GM12878 (cell line): ENCODE measurements at regions not wholly inside any gene's neighbourhood (a gene's known extent, or its start where the extent isn't known, plus 50 kb on each side); places are given as distances from the start of the nearest gene placed in this dataset.
"Not testable (repeated sequence)": the region's sequence is repeated elsewhere in the genome, so short reads cannot be mapped to it uniquely, and the experiment has no call there.

ENCODE experiments used
- ATAC-seq: fragments of 200-7000 bp; cut with Tn5 transposase; 3 replicates; pipeline ENCODE4 v1.9.1; 2020; ENCODE audit warnings: mild to moderate bottlenecking, moderate library complexity
- BruUV-seq: library from RNA; stranded (reverse); fragments of 400-500 nt; replicated peaks from 2 replicates; lab custom pipeline; 2021; lab: Mats Ljungman, UMichigan
- CTCF ChIA-PET: fragments of 300-600 bp; sonication (Branson Sonifier 250); formaldehyde crosslinking; extraction: SDS; loops from one replicate; lab custom pipeline; 2021; ENCODE audit warnings: inconsistent platforms; lab: Yijun Ruan, JAX
- POLR2A ChIA-PET: fragments of 350-600 bp; formaldehyde crosslinking; extraction: SDS; loops from one replicate; lab custom pipeline; 2021; ENCODE audit warnings: inconsistent platforms; lab: Charles Lee
- RAD21 ChIA-PET: fragments of 300-600 bp; sonication (Branson Sonifier 250); formaldehyde crosslinking; loops from one replicate; lab custom pipeline; 2023; ENCODE audit warnings: antibody characterized with exemption; ENCODE audit not compliant: unreplicated experiment; lab: Charles Lee
- SMC1A ChIA-PET: fragments of 300-600 bp; sonication (Branson Sonifier 250); formaldehyde crosslinking; loops from one replicate; lab custom pipeline; 2023; ENCODE audit not compliant: unreplicated experiment, uncharacterized antibody; lab: Charles Lee
- DNase-seq: peaks from one replicate; pipeline ENCODE4 v3.0.0-alpha.2; 2011; ENCODE audit warnings: low read depth, low spot score
- FAIRE-seq: peaks from 3 replicates; lab custom pipeline; 2011; peaks lifted over from hg19 to GRCh38; lab: Jason Lieb, UNC
- H2AFZ ChIP-seq: 2 replicates; pipeline ENCODE4 v1.6.0; 2011; ENCODE audit warnings: low read depth, low read length, control low read depth; ENCODE audit not compliant: control insufficient read depth
- H3K27ac ChIP-seq: 2 replicates; pipeline ENCODE4 v1.5.1; 2011; ENCODE audit warnings: control low read depth; ENCODE audit not compliant: control insufficient read depth, insufficient read depth
- H3K27me3 ChIP-seq, 2 experiments: replicated peaks in 1 of 2; 2 replicates each; pipeline versions ENCODE4 v1.6.0 to v1.6.1; 2011; ENCODE audit warnings: low read length in 1 of 2; ENCODE audit not compliant: control insufficient read depth in 2 of 2, insufficient read depth in 2 of 2
- H3K36me3 ChIP-seq, 2 experiments: 2 replicates each; pipeline ENCODE4 v1.5.1; 2011; ENCODE audit warnings: low read length in 1 of 2; ENCODE audit not compliant: control insufficient read depth in 2 of 2, insufficient read depth in 2 of 2
- H3K4me1 ChIP-seq: 2 replicates; pipeline ENCODE4 v1.6.1; 2011; ENCODE audit warnings: mild to moderate bottlenecking, low read length, moderate library complexity, mixed read lengths; ENCODE audit not compliant: control insufficient read depth, insufficient read depth
- H3K4me2 ChIP-seq: 2 replicates; pipeline ENCODE4 v1.6.0; 2011; ENCODE audit warnings: control low read depth; ENCODE audit not compliant: control insufficient read depth, insufficient read depth
- H3K4me3 ChIP-seq: fragments of 200-600 bp; sonication (generic); 2 replicates; pipeline ENCODE4 v1.5.1; 2016
- H3K79me2 ChIP-seq: 2 replicates; pipeline ENCODE4 v1.6.0; 2011; ENCODE audit warnings: low read length; ENCODE audit not compliant: control insufficient read depth, insufficient read depth
- H3K9ac ChIP-seq: 2 replicates; pipeline ENCODE4 v1.8.0; 2011; ENCODE audit warnings: low read length, control low read depth, mixed read lengths; ENCODE audit not compliant: control insufficient read depth, insufficient read depth
- H3K9me3 ChIP-seq: replicated peaks from 3 replicates; pipeline ENCODE4 v1.5.1; 2011; ENCODE audit warnings: mild to moderate bottlenecking, low read length; ENCODE audit not compliant: control insufficient read depth, insufficient read depth
- H4K20me1 ChIP-seq: 2 replicates; pipeline ENCODE4 v1.6.0; 2011; ENCODE audit not compliant: control insufficient read depth, insufficient read depth
- FOXM1 ChIP-seq: IDR thresholded peaks from 2 replicates; pipeline ENCODE4 v1.6.1; 2012; ENCODE audit warnings: low read depth, mild to moderate bottlenecking, inconsistent platforms, low read length, moderate library complexity
- GATAD2B ChIP-seq: fragments of 450-650 bp; conservative IDR thresholded peaks from 2 replicates; pipeline ENCODE4 v1.6.1; 2017; ENCODE audit warnings: low read depth, mild to moderate bottlenecking, moderate library complexity
- IKZF2 ChIP-seq, 2 experiments: fragments of 450-650 bp; IDR thresholded peaks; 2 replicates each; pipeline ENCODE4 v1.6.1; 2017; ENCODE audit warnings: mild to moderate bottlenecking in 2 of 2, moderate library complexity in 2 of 2
- PAX8 ChIP-seq: fragments of 450-650 bp; IDR thresholded peaks from 2 replicates; pipeline ENCODE4 v1.6.1; 2017; ENCODE audit warnings: mild to moderate bottlenecking, moderate library complexity
- PBX3 ChIP-seq: IDR thresholded peaks from 2 replicates; pipeline ENCODE4 v1.6.1; 2011; ENCODE audit warnings: mild to moderate bottlenecking, low read depth, low read length, moderate library complexity; ENCODE audit not compliant: insufficient replicate concordance
- PRDM15 ChIP-seq: fragments of 450-650 bp; formaldehyde crosslinking; IDR thresholded peaks from 2 replicates; pipeline ENCODE4 v1.4.0; 2020; ENCODE audit warnings: mild to moderate bottlenecking, moderate library complexity
- RUNX3 ChIP-seq: IDR thresholded peaks from 2 replicates; pipeline ENCODE4 v1.6.1; 2012; ENCODE audit warnings: low read length, inconsistent platforms
- TAF1 ChIP-seq: IDR thresholded peaks from 2 replicates; pipeline ENCODE4 v1.6.1; 2011; ENCODE audit warnings: mild to moderate bottlenecking, low read depth, low read length, borderline replicate concordance
- ZBED1 ChIP-seq: IDR thresholded peaks from 2 replicates; pipeline ENCODE4 v1.6.1; 2016; ENCODE audit warnings: borderline replicate concordance
- WGBS: methylation state at CpG from one replicate; pipeline ENCODE4 v1.1.6; 2016; ENCODE audit warnings: low lambda C conversion rate; ENCODE audit not compliant: insufficient replicate concordance, insufficient coverage; ENCODE audit errors: missing lambda C conversion rate; 5-methylcytosine and 5-hydroxymethylcytosine counted together
- in situ Hi-C: fragments of 300-500 bp; cut with MboI; formaldehyde crosslinking; loops from 9 replicates; pipeline ENCODE4 v1.14.3; 2018; ENCODE audit warnings: mixed read lengths
- intact Hi-C: fragments of 100-400 bp; cut with micrococcal nuclease; formaldehyde crosslinking; loops from one replicate; pipeline ENCODE4 v1.14.2; 2022; ENCODE audit not compliant: unreplicated experiment
- TF ChIP-seq, protein P1 (sequence below): fragments of 450-650 bp; formaldehyde crosslinking; IDR thresholded peaks from 2 replicates; pipeline ENCODE4 v1.5.0; 2022; ENCODE audit warnings: mild to moderate bottlenecking, missing genetic modification characterization

GRCh38 chr4:85132570-85132969, 166.1 kb upstream of the WDFY3 start:
- no peaks in the 10 kb centered on the region for H3K4me1 ChIP-seq
- FAIRE-seq (no peak), ATAC-seq (no peak), DNase-seq (no peak)
- no peak overlapping the region for H3K4me2 ChIP-seq
- H3K27me3 ChIP-seq = no peaks in the 10 kb centered on the region
- no peak overlapping the region for H3K9ac ChIP-seq
- ChIA-PET RAD21 (no interaction called here), CTCF (no interaction called here), POLR2A (no interaction called here), SMC1A (no interaction called here)
- TF ChIP-seq FOXM1 (no peak), RUNX3 (no peak), PRDM15 (CRISPR knock-in tag) (no peak), GATAD2B (no peak), PAX8 (no peak), ZBED1 (no peak), IKZF2 (IDR thresholded peaks at IDR 0.05) (no peak), TAF1 (no peak), PBX3 (no peak)
- TF ChIP-seq, protein P1, sequence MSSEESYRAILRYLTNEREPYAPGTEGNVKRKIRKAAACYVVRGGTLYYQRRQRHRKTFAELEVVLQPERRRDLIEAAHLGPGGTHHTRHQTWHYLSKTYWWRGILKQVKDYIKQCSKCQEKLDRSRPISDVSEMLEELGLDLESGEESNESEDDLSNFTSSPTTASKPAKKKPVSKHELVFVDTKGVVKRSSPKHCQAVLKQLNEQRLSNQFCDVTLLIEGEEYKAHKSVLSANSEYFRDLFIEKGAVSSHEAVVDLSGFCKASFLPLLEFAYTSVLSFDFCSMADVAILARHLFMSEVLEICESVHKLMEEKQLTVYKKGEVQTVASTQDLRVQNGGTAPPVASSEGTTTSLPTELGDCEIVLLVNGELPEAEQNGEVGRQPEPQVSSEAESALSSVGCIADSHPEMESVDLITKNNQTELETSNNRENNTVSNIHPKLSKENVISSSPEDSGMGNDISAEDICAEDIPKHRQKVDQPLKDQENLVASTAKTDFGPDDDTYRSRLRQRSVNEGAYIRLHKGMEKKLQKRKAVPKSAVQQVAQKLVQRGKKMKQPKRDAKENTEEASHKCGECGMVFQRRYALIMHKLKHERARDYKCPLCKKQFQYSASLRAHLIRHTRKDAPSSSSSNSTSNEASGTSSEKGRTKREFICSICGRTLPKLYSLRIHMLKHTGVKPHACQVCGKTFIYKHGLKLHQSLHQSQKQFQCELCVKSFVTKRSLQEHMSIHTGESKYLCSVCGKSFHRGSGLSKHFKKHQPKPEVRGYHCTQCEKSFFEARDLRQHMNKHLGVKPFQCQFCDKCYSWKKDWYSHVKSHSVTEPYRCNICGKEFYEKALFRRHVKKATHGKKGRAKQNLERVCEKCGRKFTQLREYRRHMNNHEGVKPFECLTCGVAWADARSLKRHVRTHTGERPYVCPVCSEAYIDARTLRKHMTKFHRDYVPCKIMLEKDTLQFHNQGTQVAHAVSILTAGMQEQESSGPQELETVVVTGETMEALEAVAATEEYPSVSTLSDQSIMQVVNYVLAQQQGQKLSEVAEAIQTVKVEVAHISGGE (CRISPR knock-in tag) = no peak
- in situ Hi-C loops = no loop called here
- no peaks in the 10 kb centered on the region for H3K36me3 ChIP-seq
- no peak overlapping the region for H3K27ac ChIP-seq
- H3K9me3 ChIP-seq = no peaks in the 10 kb centered on the region
- BruUV-seq = no TSS peak
- 54% methylated on average over 2 of the region's 2 CpGs for WGBS
- no peaks in the 10 kb centered on the region for H4K20me1 ChIP-seq
- no peak overlapping the region for H2AFZ ChIP-seq
- H3K4me3 ChIP-seq = no peak overlapping the region
- H3K79me2 ChIP-seq = no peaks in the 10 kb centered on the region
- intact Hi-C loops = no loop called here

GRCh38 chr4:85139749-85140148, 173.3 kb upstream of the WDFY3 start:
- WGBS = 25% methylated on average over 2 of the region's 3 CpGs

More at GRCh38 chr4:85139749-85140148, 173.3 kb upstream of the WDFY3 start:
- RAD21 ChIA-PET, H3K4me2 ChIP-seq, H3K36me3 ChIP-seq, DNase-seq, H3K9ac ChIP-seq, CTCF ChIA-PET, H3K4me3 ChIP-seq, BruUV-seq, POLR2A ChIA-PET, in situ Hi-C loops, FAIRE-seq, H4K20me1 ChIP-seq, SMC1A ChIA-PET, H3K27me3 ChIP-seq, ATAC-seq, H3K4me1 ChIP-seq, H3K9me3 ChIP-seq, H3K79me2 ChIP-seq, H3K27ac ChIP-seq, intact Hi-C loops, H2AFZ ChIP-seq: not testable (repeated sequence)
